ENCODE measurements at regions not wholly inside any gene's neighbourhood (a gene's known extent, or its start where the extent isn't known, plus 50 kb on each side); places are given as distances from the start of the nearest gene placed in this dataset.

DNA sequence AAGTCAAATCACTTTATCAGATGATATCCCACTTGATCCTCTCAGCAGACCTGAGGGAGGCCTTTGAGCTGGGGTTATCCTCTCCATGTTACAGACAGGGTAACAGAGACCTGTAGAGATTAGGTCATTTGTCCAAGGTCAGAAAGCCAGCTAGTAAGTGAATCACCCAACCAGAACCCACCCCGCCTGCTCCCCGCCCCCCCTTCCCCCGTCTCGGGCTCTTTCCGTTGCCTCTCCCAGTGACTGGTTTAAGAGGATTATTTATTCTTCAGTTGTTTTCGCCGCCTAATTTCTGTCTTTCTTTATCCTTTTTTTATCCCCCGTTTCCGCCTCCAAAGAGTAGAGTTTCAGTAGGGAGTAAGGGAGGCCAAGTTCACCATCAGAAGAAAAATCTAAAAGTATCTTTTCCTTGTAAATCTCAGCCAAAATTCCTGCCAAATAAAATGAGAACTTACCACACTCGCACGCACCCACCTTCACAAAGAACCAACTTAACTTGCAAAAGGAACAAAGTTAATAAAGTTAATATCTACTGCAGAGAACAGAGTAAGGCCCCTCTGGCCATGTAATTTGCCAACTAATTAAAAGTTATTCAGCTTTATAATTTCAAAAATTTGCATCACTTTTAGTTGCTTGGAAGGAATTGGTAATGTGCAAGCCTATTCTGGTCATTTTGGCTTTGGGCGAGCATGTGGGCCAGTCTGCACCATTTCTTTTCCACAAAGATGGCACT lies 76.8 kb upstream of the TRABD2B start:
- Histone ChIP-seq H3K27me3 (replicated peaks; ENCODE audit: insufficient read depth) (peaks cover 12% of the 10 kb centered on the region; the same call in 1 of the 2 replicates), H4K20me1 (ENCODE audit: insufficient read depth) (no peaks in the 10 kb centered on the region), H3K27ac (no peak overlapping the region), H3K4me2 (ENCODE audit: unreplicated experiment) (no peak overlapping the region), H3K79me2 (ENCODE audit: insufficient read depth) (no peaks in the 10 kb centered on the region), H3K9me3 (ENCODE audit: low read depth) (no peaks in the 10 kb centered on the region), H3F3A (ENCODE audit: insufficient read depth) (no peaks in the 10 kb centered on the region), H3K9ac (no peak overlapping the region), H2AFZ (no peak overlapping the region), H3K4me3 (no peak overlapping the region), H3K4me1 (ENCODE audit: insufficient read depth) (no peaks in the 10 kb centered on the region), H3K9me2 (ENCODE audit: insufficient read depth) (no peaks in the 10 kb centered on the region), H3K36me3 (ENCODE audit: low read depth) (no peaks in the 10 kb centered on the region)
- in situ Hi-C loops (cut with MboI), result no loop called here
- 63 to 65% methylated on average over 11 to 12 of the region's 12 CpGs for WGBS, 2 experiments (ENCODE audit: low coverage in 1 of 2, low lambda C conversion rate in 2 of 2, missing lambda C conversion rate in 2 of 2)
- DNase-seq, result no peak
- TF ChIP-seq EZH2phosphoT487 (IDR thresholded peaks at IDR 0.05; ENCODE audit: insufficient read depth, low read depth) (no peak), EZH2 (IDR thresholded peaks at IDR 0.05; ENCODE audit: insufficient read depth, poor library complexity, severe bottlenecking) (no peak)

DNA sequence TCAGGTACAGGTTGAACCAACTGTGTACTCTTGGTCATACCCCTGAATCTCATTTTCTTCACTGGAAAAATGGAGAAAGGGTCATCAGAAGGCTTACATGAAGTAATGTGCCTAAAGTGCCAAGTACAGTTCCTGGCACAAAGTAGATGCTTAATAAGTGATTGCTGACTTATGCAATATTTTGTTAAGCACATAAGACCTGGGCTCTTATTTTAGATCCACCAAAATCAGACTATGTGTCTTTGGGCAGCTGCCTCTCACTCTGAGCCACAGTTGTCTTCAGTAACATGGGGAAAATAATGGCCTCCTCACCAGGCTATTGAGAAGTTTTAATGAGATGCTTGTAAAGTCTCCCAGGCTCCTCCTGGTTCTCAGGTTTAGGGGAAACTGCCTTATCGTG lies 74.3 kb upstream of the TRABD2B start:
- no peaks in the 10 kb centered on the region for H3K4me1 ChIP-seq (ENCODE audit: insufficient read depth)
- 65 to 75% methylated on average over 1 of the region's 1 CpG for WGBS, 2 experiments (ENCODE audit: low coverage in 1 of 2, low lambda C conversion rate in 2 of 2, missing lambda C conversion rate in 2 of 2)
- in situ Hi-C loops (cut with MboI), result no loop called here
- no peak overlapping the region for H3K27ac ChIP-seq
- H3K9ac ChIP-seq, result no peak overlapping the region
- peaks cover 8% of the 10 kb centered on the region; the same call in 1 of the 2 replicates for H3K27me3 ChIP-seq (replicated peaks; ENCODE audit: insufficient read depth)
- no peaks in the 10 kb centered on the region for H3F3A ChIP-seq (ENCODE audit: insufficient read depth)
- no peak for DNase-seq
- TF ChIP-seq EZH2phosphoT487 (IDR thresholded peaks at IDR 0.05; ENCODE audit: insufficient read depth, low read depth) (no peak), EZH2 (IDR thresholded peaks at IDR 0.05; ENCODE audit: insufficient read depth, poor library complexity, severe bottlenecking) (no peak)
- no peak overlapping the region for H3K4me2 ChIP-seq (ENCODE audit: unreplicated experiment)
- H2AFZ ChIP-seq, result no peak overlapping the region
- no peaks in the 10 kb centered on the region for H3K9me3 ChIP-seq (ENCODE audit: low read depth)
- no peaks in the 10 kb centered on the region for H3K79me2 ChIP-seq (ENCODE audit: insufficient read depth)
- no peaks in the 10 kb centered on the region for H3K36me3 ChIP-seq (ENCODE audit: low read depth)
- H3K9me2 ChIP-seq (ENCODE audit: insufficient read depth), result no peaks in the 10 kb centered on the region
- no peaks in the 10 kb centered on the region for H4K20me1 ChIP-seq (ENCODE audit: insufficient read depth)
- no peak overlapping the region for H3K4me3 ChIP-seq

DNA sequence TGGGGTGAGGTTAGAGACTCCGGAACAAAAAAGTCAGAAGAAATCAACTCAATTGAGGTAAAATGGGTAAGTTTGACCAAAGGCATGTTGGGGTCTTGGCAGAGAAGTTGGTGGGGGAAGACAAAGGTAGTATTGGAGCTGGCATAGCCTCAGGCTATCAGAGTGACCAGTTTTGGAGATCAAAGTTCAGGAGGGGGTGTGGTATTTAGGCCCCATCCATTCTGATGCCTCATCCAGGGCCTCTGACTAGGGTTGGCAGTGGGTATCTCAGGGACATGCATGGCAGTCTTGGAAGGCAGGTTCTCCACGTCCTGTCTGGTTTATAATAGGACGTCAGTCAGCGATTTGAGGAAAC lies 73.2 kb upstream of the TRABD2B start:
- no peaks in the 10 kb centered on the region for H3K9me3 ChIP-seq (ENCODE audit: low read depth)
- no peak for DNase-seq
- no peak overlapping the region for H3K4me3 ChIP-seq
- no peaks in the 10 kb centered on the region for H4K20me1 ChIP-seq (ENCODE audit: insufficient read depth)
- in situ Hi-C loops (cut with MboI), result no loop called here
- H3K27me3 ChIP-seq (replicated peaks; ENCODE audit: insufficient read depth), result peaks cover 4% of the 10 kb centered on the region; the same call in 1 of the 2 replicates
- H3K4me2 ChIP-seq (ENCODE audit: unreplicated experiment), result no peak overlapping the region
- H2AFZ ChIP-seq, result no peak overlapping the region
- WGBS, 2 experiments (ENCODE audit: low coverage in 1 of 2, low lambda C conversion rate in 2 of 2, missing lambda C conversion rate in 2 of 2), result 78 to 85% methylated on average over 4 of the region's 4 CpGs
- no peaks in the 10 kb centered on the region for H3F3A ChIP-seq (ENCODE audit: insufficient read depth)
- H3K9ac ChIP-seq, result no peak overlapping the region
- H3K36me3 ChIP-seq (ENCODE audit: low read depth), result no peaks in the 10 kb centered on the region
- H3K9me2 ChIP-seq (ENCODE audit: insufficient read depth), result no peaks in the 10 kb centered on the region
- H3K4me1 ChIP-seq (ENCODE audit: insufficient read depth), result no peaks in the 10 kb centered on the region
- no peak for TF ChIP-seq EZH2 (IDR thresholded peaks at IDR 0.05; ENCODE audit: insufficient read depth, poor library complexity, severe bottlenecking)
- TF ChIP-seq EZH2phosphoT487 (IDR thresholded peaks at IDR 0.05; ENCODE audit: insufficient read depth, low read depth), result no peak
- no peak overlapping the region for H3K27ac ChIP-seq
- H3K79me2 ChIP-seq (ENCODE audit: insufficient read depth), result no peaks in the 10 kb centered on the region

DNA sequence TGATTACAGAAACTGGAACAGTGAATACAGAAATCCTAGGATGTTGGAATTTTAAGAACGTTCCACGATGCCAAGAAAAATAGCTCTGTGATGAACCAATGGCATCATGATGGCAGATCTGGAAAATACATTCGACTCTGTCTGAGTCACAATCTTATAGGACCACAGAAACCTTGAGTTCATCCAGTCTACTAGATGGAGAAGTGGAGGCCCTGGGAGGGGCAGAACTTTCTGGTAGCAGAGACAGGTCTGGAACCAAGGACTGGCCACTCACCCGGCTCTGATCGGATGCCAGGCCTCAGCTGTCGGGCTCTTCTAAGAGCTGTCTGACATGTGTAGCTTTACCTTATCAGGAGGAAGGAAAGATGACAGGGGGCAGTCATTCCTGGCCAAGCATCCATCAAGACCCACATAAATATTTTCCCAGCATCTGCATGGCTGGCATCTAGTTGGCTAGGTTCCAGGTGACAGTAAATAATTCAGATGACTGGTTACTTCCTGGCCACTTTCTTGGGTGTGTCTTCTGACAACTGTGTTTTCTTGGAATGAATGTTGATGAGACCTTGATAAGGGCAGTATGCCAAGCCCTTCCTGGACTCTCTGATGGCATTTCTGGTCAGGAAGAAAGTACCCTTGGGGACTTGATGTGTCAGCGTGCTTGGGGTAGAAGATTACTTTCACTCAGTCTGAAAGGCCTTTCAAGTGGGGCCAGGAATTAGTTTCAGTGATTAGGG lies 72.6 kb upstream of the TRABD2B start:
- H4K20me1 ChIP-seq (ENCODE audit: insufficient read depth), result no peaks in the 10 kb centered on the region
- in situ Hi-C loops (cut with MboI), result no loop called here
- no peaks in the 10 kb centered on the region for H3K9me3 ChIP-seq (ENCODE audit: low read depth)
- no peak overlapping the region for H3K27ac ChIP-seq
- H3K36me3 ChIP-seq (ENCODE audit: low read depth), result no peaks in the 10 kb centered on the region
- no peaks in the 10 kb centered on the region for H3K9me2 ChIP-seq (ENCODE audit: insufficient read depth)
- H3K27me3 ChIP-seq (replicated peaks; ENCODE audit: insufficient read depth), result no peaks in the 10 kb centered on the region; the same call in 1 of the 2 replicates
- peak; percentile 44 for DNase-seq
- no peak overlapping the region for H2AFZ ChIP-seq
- no peak overlapping the region for H3K4me2 ChIP-seq (ENCODE audit: unreplicated experiment)
- H3F3A ChIP-seq (ENCODE audit: insufficient read depth), result no peaks in the 10 kb centered on the region
- H3K4me3 ChIP-seq, result no peak overlapping the region
- no peaks in the 10 kb centered on the region for H3K4me1 ChIP-seq (ENCODE audit: insufficient read depth)
- no peak overlapping the region for H3K9ac ChIP-seq
- no peak for TF ChIP-seq EZH2phosphoT487 (IDR thresholded peaks at IDR 0.05; ENCODE audit: insufficient read depth, low read depth)
- no peak for TF ChIP-seq EZH2 (IDR thresholded peaks at IDR 0.05; ENCODE audit: insufficient read depth, poor library complexity, severe bottlenecking)
- H3K79me2 ChIP-seq (ENCODE audit: insufficient read depth), result no peaks in the 10 kb centered on the region
- 54 to 56% methylated on average over 7 of the region's 7 CpGs for WGBS, 2 experiments (ENCODE audit: low coverage in 1 of 2, low lambda C conversion rate in 2 of 2, missing lambda C conversion rate in 2 of 2)

All from GM23248 (cell line).